Astrocyte of the cerebellum (primary cell): ENCODE measurements at regions not wholly inside any gene's neighbourhood (a gene's known extent, or its start where the extent isn't known, plus 50 kb on each side); places are given as distances from the start of the nearest gene placed in this dataset.

Source experiments
- DNase-seq: peaks from one replicate; pipeline ENCODE4 v3.0.0-alpha.2; 2011; ENCODE audit warnings: low read depth
- H3K4me3 ChIP-seq: 2 replicates; pipeline ENCODE4 v1.5.1; 2011; ENCODE audit warnings: mild to moderate bottlenecking, low read depth, low read length, moderate library complexity
- in situ Hi-C: cut with HindIII; loops from 2 replicates; pipeline ENCODE4 v1.10.0; 2017; ENCODE audit warnings: low sequenced_read_pairs
- TF ChIP-seq, protein P1 (sequence below): IDR thresholded peaks from 2 replicates; pipeline ENCODE4 v1.5.1; 2012; ENCODE audit warnings: low read length, low read depth, moderate library complexity, mild to moderate bottlenecking; ENCODE audit errors: missing control alignments

DNA sequence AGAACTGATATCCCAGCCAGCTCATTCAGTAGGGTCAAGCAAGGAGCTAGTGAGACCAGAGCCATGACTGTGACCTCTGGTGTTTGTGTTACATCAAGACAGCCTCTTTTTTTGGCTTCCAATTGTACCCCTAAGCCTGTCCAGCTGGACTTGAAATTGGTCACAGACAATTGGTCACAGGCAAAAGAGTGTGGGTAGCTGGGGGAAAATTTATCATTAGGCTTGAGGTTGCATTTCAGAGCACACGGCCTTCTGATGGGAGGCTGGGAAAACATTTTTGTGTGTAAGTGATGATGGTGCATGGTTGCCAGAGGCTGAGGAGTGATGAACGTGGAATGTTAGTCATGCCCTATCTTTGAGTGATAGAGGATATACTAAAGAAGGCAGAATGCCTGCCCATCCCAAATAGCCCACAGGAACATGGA lies 285.1 kb upstream of the SLC14A2 start:
- TF ChIP-seq, protein P1, sequence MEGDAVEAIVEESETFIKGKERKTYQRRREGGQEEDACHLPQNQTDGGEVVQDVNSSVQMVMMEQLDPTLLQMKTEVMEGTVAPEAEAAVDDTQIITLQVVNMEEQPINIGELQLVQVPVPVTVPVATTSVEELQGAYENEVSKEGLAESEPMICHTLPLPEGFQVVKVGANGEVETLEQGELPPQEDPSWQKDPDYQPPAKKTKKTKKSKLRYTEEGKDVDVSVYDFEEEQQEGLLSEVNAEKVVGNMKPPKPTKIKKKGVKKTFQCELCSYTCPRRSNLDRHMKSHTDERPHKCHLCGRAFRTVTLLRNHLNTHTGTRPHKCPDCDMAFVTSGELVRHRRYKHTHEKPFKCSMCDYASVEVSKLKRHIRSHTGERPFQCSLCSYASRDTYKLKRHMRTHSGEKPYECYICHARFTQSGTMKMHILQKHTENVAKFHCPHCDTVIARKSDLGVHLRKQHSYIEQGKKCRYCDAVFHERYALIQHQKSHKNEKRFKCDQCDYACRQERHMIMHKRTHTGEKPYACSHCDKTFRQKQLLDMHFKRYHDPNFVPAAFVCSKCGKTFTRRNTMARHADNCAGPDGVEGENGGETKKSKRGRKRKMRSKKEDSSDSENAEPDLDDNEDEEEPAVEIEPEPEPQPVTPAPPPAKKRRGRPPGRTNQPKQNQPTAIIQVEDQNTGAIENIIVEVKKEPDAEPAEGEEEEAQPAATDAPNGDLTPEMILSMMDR = no peak
- H3K4me3 ChIP-seq = no peak overlapping the region
- in situ Hi-C loops = no loop called here
- no peak for DNase-seq

DNA sequence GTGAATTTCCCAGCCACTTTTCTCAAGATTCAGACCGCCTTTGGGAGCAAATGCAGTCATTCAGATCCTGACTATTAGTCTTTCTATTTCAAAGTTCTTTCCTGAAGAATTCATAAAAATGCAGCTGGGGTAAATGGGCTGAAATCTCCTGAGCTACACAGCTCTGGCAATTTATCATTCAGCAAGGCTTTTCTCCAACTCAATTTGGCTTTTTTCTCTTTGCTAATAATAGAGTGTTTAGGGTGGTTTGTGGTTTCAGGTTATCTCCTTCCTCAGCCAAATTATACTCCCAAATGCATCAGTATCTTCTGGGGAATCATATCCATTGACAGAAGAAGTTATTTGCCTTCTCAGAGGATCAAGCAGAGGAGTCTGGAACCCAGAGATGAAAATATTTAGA lies 282.4 kb upstream of the SLC14A2 start:
- DNase-seq = no peak
- no peak overlapping the region for H3K4me3 ChIP-seq
- in situ Hi-C loops = no loop called here
- TF ChIP-seq, protein P1 = no peak

DNA sequence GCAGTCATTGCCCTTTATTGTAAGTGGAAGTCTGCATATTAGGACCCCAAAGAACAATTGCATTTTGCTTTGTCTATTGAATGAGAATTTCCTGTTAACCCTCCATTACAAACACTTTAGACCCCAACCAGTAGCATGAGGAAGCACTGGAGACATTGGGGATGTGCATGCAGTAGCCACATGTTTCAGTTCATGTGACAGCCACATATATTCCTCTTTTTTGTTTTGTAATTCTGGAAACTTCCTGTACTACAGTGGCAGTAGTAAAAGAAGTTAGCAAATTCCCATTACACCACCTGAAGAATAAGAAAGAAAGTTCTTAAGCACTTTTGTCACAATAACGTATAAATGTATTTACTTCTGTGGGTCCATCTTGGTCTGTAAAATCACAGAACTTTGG lies 281.1 kb upstream of the SLC14A2 start:
- no peak overlapping the region for H3K4me3 ChIP-seq
- in situ Hi-C loops = no loop called here
- TF ChIP-seq, protein P1 = no peak
- DNase-seq = no peak

DNA sequence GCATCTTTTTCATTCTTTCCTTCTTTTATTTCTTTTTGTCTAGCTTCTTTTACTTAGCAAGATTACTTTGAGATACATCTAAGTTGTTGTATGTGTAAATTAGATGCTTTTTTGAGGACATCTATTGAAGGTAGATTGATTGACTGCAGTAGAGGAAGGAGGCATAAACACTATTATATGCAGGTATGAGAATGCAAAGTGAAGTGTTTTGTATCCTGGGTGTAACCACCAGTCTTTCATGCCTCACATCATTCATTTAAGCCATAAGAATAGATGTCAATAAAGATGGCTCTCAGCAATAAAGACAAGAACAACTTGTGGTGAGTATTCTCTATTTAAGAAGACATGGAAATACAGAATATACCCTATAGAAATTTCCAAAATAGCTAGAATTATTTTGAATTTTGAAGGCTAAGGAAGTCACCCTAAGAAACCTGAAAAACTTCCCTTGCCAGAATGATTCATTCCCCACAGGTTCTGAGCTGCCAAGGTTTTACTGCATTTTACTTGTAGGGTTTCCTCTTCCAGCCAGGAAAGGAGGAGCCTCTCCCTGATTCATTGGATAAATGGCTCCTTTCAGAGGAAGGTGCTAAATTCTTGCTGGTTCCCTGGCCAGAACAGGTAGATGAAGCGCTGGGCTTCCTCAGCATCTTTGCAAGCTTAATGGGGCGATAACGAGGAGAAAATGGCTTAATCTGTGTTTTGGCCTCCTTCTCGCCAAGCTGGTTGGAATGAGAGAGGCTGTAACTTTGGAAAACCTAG lies 279.8 kb upstream of the SLC14A2 start:
- in situ Hi-C loops = no loop called here
- peak; percentile 66 for DNase-seq
- H3K4me3 ChIP-seq = no peak overlapping the region
- TF ChIP-seq, protein P1 = no peak

DNA sequence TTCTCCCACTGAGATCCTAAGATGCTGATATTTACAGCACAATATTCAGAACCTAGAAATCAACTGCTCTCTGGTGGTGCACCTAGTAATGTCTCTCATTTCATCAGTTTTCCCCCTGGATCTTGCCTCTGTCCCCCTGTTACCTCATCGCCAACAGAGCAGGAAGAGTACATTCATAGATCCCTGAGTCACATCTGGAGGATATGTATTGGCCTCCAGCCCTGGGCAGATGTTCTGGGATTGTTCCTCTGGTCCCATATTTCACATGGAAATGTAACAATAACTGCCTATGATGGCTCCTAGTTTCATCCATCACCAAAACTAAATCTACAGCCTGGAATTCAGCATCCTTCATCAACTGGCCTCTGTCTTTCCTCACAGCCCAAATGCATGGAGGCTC lies 278.8 kb upstream of the SLC14A2 start:
- H3K4me3 ChIP-seq = no peak overlapping the region
- TF ChIP-seq, protein P1 = no peak
- no peak for DNase-seq
- in situ Hi-C loops = no loop called here

DNA sequence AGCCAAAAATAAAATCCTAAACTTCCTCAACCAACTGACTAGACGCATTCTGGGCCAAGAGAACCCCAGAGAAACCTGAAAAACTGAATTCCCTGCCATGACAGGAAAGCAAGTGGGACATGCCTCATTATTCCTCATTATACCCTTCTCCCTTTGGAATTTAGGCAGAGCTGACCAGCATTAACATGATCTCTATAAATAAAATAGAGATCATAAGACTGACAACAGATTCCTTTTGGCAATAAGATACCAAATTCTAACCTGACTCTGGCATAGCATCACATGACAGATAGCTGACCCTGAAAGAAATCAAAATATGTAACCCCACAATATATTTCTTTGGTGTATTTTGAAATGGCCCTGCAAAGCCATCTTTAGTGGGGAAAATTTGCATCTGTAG lies 277.8 kb upstream of the SLC14A2 start:
- in situ Hi-C loops = no loop called here

More for the DNA sequence above, 277.8 kb upstream of the SLC14A2 start:
- H3K4me3 ChIP-seq = no peak overlapping the region
- TF ChIP-seq, protein P1 = no peak
- DNase-seq = no peak
